ENCODE measurements at regions not wholly inside any gene's neighbourhood (a gene's known extent, or its start where the extent isn't known, plus 50 kb on each side); places are given as distances from the start of the nearest gene placed in this dataset.

DNA sequence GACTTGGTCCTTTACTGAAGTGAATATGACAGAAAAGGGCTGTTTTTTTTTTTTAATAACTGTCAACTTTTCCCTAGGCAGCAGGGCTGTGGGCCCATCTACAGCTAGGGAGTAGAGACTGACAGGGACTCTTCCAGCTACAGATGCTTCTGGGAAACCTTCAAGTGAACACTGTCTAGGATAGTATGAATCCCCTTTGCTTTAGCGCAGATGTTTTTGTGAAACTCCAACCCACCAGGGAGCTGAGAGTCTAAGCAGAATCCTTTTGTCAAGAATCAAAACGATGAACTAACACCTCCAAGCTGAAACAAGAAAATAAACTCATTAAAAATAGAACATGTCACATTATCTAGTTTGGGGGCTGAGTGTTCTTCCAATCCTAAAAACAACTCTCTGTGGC, 219.7 kb upstream of the FGF13 start:
- no peak for TF ChIP-seq EP300 (IDR thresholded peaks at IDR 0.05; ENCODE audit: borderline replicate concordance in 1 of 2, low read depth in 2 of 2, low read length in 2 of 2)
- TF ChIP-seq POLR2AphosphoS5 (IDR thresholded peaks at IDR 0.05; ENCODE audit: low read depth, low read length): no peak
- no peak for TF ChIP-seq ZNF274 (IDR thresholded peaks at IDR 0.05; ENCODE audit: borderline replicate concordance, extremely low read depth, low read length)
- no peak for TF ChIP-seq CHD2 (IDR thresholded peaks at IDR 0.05; ENCODE audit: low read length)
- TF ChIP-seq, protein P1, sequence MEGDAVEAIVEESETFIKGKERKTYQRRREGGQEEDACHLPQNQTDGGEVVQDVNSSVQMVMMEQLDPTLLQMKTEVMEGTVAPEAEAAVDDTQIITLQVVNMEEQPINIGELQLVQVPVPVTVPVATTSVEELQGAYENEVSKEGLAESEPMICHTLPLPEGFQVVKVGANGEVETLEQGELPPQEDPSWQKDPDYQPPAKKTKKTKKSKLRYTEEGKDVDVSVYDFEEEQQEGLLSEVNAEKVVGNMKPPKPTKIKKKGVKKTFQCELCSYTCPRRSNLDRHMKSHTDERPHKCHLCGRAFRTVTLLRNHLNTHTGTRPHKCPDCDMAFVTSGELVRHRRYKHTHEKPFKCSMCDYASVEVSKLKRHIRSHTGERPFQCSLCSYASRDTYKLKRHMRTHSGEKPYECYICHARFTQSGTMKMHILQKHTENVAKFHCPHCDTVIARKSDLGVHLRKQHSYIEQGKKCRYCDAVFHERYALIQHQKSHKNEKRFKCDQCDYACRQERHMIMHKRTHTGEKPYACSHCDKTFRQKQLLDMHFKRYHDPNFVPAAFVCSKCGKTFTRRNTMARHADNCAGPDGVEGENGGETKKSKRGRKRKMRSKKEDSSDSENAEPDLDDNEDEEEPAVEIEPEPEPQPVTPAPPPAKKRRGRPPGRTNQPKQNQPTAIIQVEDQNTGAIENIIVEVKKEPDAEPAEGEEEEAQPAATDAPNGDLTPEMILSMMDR (IDR thresholded peaks at IDR 0.05; ENCODE audit: control extremely low read depth in 1 of 3, insufficient read depth in 1 of 3, low read depth in 1 of 3, low read length in 3 of 3): no peak
- no peak for TF ChIP-seq RAD21 (IDR thresholded peaks at IDR 0.05 in 1 of 2, conservative IDR thresholded peaks at IDR 0.05 in 1 of 2; ENCODE audit: low read depth in 2 of 2, low read length in 2 of 2)
- no peak for TF ChIP-seq POU5F1 (IDR thresholded peaks at IDR 0.05; ENCODE audit: low read depth, low read length)
